Astrocyte of the cerebellum (primary cell): ENCODE measurements at regions not wholly inside any gene's neighbourhood (a gene's known extent, or its start where the extent isn't known, plus 50 kb on each side); places are given as distances from the start of the nearest gene placed in this dataset.
A peak's percentile ranks its signal among the peaks of the same experiment; 100 is the strongest.

Experiments
- DNase-seq: peaks from one replicate; pipeline ENCODE4 v3.0.0-alpha.2; 2011; ENCODE audit warnings: low read depth
- H3K4me3 ChIP-seq: 2 replicates; pipeline ENCODE4 v1.5.1; 2011; ENCODE audit warnings: mild to moderate bottlenecking, low read depth, low read length, moderate library complexity
- CTCF ChIP-seq: IDR thresholded peaks from 2 replicates; pipeline ENCODE4 v1.5.1; 2012; ENCODE audit warnings: low read length, low read depth, moderate library complexity, mild to moderate bottlenecking; ENCODE audit errors: missing control alignments
- in situ Hi-C: cut with HindIII; loops from 2 replicates; pipeline ENCODE4 v1.10.0; 2017; ENCODE audit warnings: low sequenced_read_pairs

GRCh38 chr18:30192216-30192615, 850.3 kb downstream of the DSC3 start:
- H3K4me3 ChIP-seq: no peak overlapping the region
- in situ Hi-C loops: no loop called here
- TF ChIP-seq CTCF: no peak
- DNase-seq: no peak

GRCh38 chr18:30186245-30186644, 856.3 kb downstream of the DSC3 start:
- in situ Hi-C loops: no loop called here
- no peak overlapping the region for H3K4me3 ChIP-seq
- TF ChIP-seq CTCF: no peak
- DNase-seq: no peak

- DNase-seq: peak; percentile 44
- TF ChIP-seq CTCF: no peak
- no peak overlapping the region for H3K4me3 ChIP-seq
- in situ Hi-C loops: no loop called here
Measured at GRCh38 chr18:30177056-30177455, 865.5 kb downstream of the DSC3 start.

- no peak for DNase-seq
- in situ Hi-C loops: no loop called here
- TF ChIP-seq CTCF: no peak
- H3K4me3 ChIP-seq: no peak overlapping the region
Measured at GRCh38 chr18:30175621-30176225, 866.8 kb downstream of the DSC3 start.

- no peak for TF ChIP-seq CTCF
- no peak for DNase-seq
- in situ Hi-C loops: no loop called here
- no peak overlapping the region for H3K4me3 ChIP-seq
Measured at GRCh38 chr18:30175061-30175574, 867.4 kb downstream of the DSC3 start.

- TF ChIP-seq CTCF: no peak
- no peak overlapping the region for H3K4me3 ChIP-seq
- DNase-seq: no peak
- in situ Hi-C loops: no loop called here
Measured at GRCh38 chr18:30163573-30163972, 879.0 kb downstream of the DSC3 start.

GRCh38 chr18:30160124-30160523, 882.4 kb downstream of the DSC3 start:
- in situ Hi-C loops: no loop called here
- no peak for DNase-seq
- no peak for TF ChIP-seq CTCF
- no peak overlapping the region for H3K4me3 ChIP-seq
